ENCODE measurements at regions not wholly inside any gene's neighbourhood (a gene's known extent, or its start where the extent isn't known, plus 50 kb on each side); places are given as distances from the start of the nearest gene placed in this dataset.
"Not testable (repeated sequence)": the region's sequence is repeated elsewhere in the genome, so short reads cannot be mapped to it uniquely, and the experiment has no call there.

DNA sequence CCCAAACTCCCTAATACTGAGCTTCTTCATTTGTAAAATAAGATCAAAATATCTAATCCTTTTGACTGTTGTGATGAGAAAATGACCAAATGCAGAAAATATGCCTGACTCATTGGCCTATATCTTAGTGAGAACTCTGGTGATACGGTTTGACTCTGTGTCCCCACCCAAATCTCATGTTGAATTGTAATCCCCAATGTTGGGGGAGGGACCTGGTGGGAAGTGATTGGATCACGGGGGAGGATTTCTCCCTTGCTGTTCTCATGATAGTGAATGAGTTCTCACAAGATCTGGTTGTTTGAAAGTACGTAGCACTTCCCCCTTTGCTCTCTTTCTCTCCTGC is 131.4 kb downstream of the ASB7 start:
- Histone ChIP-seq H3K27ac (ENCODE audit: low read depth, low read length) (peak overlapping the region; percentile 51), H3K4me1 (ENCODE audit: control insufficient read depth in 3 of 3, insufficient read depth in 3 of 3, low read length in 3 of 3) (peaks cover 6 to 14% (median 6%) of the 10 kb centered on the region in 3 donors)
- H3K9ac ChIP-seq (ENCODE audit: low read depth in 1 of 3, low read length in 3 of 3); H3K36me3 ChIP-seq (ENCODE audit: control insufficient read depth in 3 of 3, insufficient read depth in 3 of 3, low read length in 3 of 3); H3K27me3 ChIP-seq (ENCODE audit: control insufficient read depth in 3 of 3, insufficient read depth in 3 of 3, low read length in 3 of 3); H3K4me3 ChIP-seq (ENCODE audit: low read length in 3 of 3); H3K9me3 ChIP-seq (ENCODE audit: control insufficient read depth in 3 of 3, low read length in 3 of 3): not testable (repeated sequence)

DNA sequence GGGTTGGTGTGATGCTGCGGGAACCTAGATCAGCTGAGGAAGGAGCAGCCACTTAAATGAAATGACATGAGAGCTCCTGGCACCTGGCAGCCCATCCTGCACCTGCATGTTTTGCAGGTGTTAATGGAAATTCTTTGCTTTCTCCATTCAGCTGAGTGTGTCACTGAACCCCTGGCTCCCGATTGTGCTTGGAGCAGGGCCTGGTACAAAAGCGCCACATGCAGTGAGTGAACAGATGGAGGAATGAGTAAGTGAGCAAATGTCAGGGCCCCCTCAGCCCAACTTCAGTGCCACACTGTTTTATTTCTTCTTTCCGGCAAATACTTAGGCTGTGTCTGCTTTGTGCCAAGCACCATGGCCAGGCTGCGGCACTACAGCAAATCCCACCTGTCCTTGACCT is 132.2 kb downstream of the ASB7 start:
- H3K27me3 ChIP-seq (ENCODE audit: control insufficient read depth in 3 of 3, insufficient read depth in 3 of 3, low read length in 3 of 3): no peaks in the 10 kb centered on the region
- peaks cover 6 to 14% (median 6%) of the 10 kb centered on the region in 3 donors for H3K4me1 ChIP-seq (ENCODE audit: control insufficient read depth in 3 of 3, insufficient read depth in 3 of 3, low read length in 3 of 3)
- no peaks in the 10 kb centered on the region for H3K9me3 ChIP-seq (ENCODE audit: control insufficient read depth in 3 of 3, low read length in 3 of 3)
- no peak overlapping the region for H3K4me3 ChIP-seq (ENCODE audit: low read length in 3 of 3)
- H3K27ac ChIP-seq (ENCODE audit: low read depth, low read length): no peak overlapping the region
- H3K9ac ChIP-seq (ENCODE audit: low read depth in 1 of 3, low read length in 3 of 3): no peak overlapping the region
- no peaks in the 10 kb centered on the region for H3K36me3 ChIP-seq (ENCODE audit: control insufficient read depth in 3 of 3, insufficient read depth in 3 of 3, low read length in 3 of 3)

DNA sequence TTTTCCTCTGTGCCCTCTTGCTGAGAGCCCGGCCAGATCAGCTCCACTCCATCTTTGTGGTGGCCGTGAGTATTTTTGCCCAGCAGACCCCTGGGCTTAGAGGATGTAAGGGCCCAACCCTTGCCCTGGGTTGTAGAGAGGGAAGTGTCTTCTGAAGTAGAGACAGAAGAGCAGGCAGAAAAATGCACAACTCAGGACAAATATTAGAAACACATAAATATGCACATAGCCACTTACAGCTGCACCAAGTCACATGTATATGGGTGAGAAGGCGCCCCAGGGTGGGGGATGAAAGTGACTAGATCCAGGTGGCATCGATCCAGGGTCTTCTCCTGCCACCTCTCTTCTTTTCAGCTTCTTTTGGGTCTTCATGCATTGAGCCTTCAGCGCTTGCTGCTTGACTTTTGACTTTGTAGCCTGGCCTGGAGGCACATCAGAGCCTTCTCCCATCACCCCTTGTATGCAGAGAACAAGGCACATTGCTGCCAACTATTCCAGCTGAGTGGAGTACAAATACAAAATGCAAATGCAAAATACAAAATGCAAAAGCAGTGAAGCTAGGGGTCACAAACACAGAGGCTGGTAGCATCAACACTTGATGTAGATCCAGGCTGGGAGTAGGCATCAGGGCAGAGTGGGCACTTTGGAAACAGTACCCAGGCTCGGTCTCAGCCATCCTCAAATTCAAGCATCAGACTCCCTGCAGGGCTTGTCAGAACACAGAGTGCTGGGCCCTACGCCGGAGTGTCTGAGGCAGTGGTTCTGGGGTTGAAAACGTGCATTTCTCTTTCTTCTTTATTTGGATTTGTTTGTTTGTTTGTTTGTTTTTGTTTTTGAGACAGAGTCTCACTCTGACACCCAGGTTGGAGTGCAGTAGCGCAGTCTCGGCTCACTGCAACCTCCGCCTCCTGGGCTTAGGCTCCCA is 133.0 kb downstream of the ASB7 start:
- Histone ChIP-seq H3K4me3 (ENCODE audit: low read length in 3 of 3) (no peak overlapping the region), H3K9me3 (ENCODE audit: control insufficient read depth in 3 of 3, low read length in 3 of 3) (no peaks in the 10 kb centered on the region), H3K27me3 (ENCODE audit: control insufficient read depth in 3 of 3, insufficient read depth in 3 of 3, low read length in 3 of 3) (no peaks in the 10 kb centered on the region), H3K4me1 (ENCODE audit: control insufficient read depth in 3 of 3, insufficient read depth in 3 of 3, low read length in 3 of 3) (peaks cover 6 to 14% (median 6%) of the 10 kb centered on the region in 3 donors), H3K9ac (ENCODE audit: low read depth in 1 of 3, low read length in 3 of 3) (no peak overlapping the region), H3K36me3 (ENCODE audit: control insufficient read depth in 3 of 3, insufficient read depth in 3 of 3, low read length in 3 of 3) (no peaks in the 10 kb centered on the region), H3K27ac (ENCODE audit: low read depth, low read length) (no peak overlapping the region)

DNA sequence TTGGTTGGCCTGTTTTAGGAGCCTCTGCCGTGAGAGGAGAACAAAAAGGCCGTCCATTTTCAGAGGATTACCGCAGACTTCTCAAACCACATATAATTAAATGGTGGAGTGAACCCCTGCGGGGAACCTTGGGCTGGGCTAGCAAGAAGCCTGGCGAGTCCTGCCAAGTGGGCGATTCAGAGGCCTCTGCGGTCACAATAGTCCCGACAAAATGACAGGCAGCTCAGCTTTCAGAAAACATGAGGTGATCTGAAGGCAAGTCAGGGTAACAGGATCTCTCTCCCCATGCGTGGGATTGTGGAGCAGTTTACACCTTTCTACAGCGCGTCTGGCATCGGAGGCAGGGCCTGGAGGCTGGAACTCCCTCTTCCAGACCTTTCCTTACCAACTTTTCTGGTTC is 134.8 kb downstream of the ASB7 start:
- Histone ChIP-seq H3K27ac (ENCODE audit: low read depth, low read length) (no peak overlapping the region), H3K4me1 (ENCODE audit: control insufficient read depth in 3 of 3, insufficient read depth in 3 of 3, low read length in 3 of 3) (peaks cover 6 to 13% (median 6%) of the 10 kb centered on the region in 3 donors), H3K36me3 (ENCODE audit: control insufficient read depth in 3 of 3, insufficient read depth in 3 of 3, low read length in 3 of 3) (no peaks in the 10 kb centered on the region), H3K9ac (ENCODE audit: low read depth in 1 of 3, low read length in 3 of 3) (no peak overlapping the region), H3K27me3 (ENCODE audit: control insufficient read depth in 3 of 3, insufficient read depth in 3 of 3, low read length in 3 of 3) (no peaks in the 10 kb centered on the region), H3K9me3 (ENCODE audit: control insufficient read depth in 3 of 3, low read length in 3 of 3) (no peaks in the 10 kb centered on the region), H3K4me3 (ENCODE audit: low read length in 3 of 3) (no peak overlapping the region)

DNA sequence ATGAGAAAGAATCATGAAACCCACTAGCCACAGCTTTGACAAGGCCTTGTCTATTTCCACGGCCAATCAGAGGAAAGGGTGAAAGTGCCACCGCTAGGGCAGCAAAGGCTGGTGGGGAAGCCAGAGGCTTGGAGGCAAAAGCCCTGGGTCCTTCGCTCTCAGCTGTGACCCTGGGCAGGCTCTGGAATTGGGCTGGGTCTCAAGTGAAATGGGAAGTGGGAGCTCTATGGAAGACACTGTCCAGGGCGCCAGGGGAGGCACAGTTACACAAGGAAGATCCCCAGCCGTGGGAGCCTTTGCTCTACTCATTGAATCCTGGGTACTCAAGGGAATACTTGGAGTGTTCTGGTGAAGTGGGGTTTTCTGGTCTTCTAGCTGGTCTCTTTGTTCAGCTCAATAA is 136.2 kb downstream of the ASB7 start:
- no peak overlapping the region for H3K27ac ChIP-seq (ENCODE audit: low read depth, low read length)
- H3K36me3 ChIP-seq (ENCODE audit: control insufficient read depth in 3 of 3, insufficient read depth in 3 of 3, low read length in 3 of 3): no peaks in the 10 kb centered on the region

DNA sequence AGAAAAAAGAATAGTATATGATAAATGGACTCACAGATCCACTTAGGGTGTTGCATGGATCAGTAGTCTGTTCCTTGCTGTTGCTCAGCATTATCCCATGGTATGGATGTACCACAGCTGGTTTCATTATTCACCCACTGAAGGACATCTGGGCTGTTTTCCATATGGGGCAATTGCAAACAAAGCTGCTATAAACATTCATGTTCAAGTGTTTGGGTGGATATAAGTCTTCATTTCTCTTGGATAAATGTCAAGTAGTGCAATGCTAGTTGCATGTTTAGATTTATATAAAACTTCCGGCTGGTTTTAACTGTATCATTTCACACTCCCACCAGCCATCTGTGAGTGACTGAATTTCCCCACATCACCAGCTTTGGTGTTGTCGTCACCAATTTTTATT is 137.7 kb downstream of the ASB7 start:
- H3K27ac ChIP-seq (ENCODE audit: low read depth, low read length): no peak overlapping the region
- H3K9ac ChIP-seq (ENCODE audit: low read depth in 1 of 3, low read length in 3 of 3): no peak overlapping the region
- no peaks in the 10 kb centered on the region for H3K4me1 ChIP-seq (ENCODE audit: control insufficient read depth in 3 of 3, insufficient read depth in 3 of 3, low read length in 3 of 3)
- no peaks in the 10 kb centered on the region for H3K9me3 ChIP-seq (ENCODE audit: control insufficient read depth in 3 of 3, low read length in 3 of 3)
- no peak overlapping the region for H3K4me3 ChIP-seq (ENCODE audit: low read length in 3 of 3)
- no peaks in the 10 kb centered on the region for H3K27me3 ChIP-seq (ENCODE audit: control insufficient read depth in 3 of 3, insufficient read depth in 3 of 3, low read length in 3 of 3)
- H3K36me3 ChIP-seq (ENCODE audit: control insufficient read depth in 3 of 3, insufficient read depth in 3 of 3, low read length in 3 of 3): no peaks in the 10 kb centered on the region

More for the DNA sequence above, 136.2 kb downstream of the ASB7 start:
- no peaks in the 10 kb centered on the region for H3K27me3 ChIP-seq (ENCODE audit: control insufficient read depth in 3 of 3, insufficient read depth in 3 of 3, low read length in 3 of 3)
- no peaks in the 10 kb centered on the region for H3K9me3 ChIP-seq (ENCODE audit: control insufficient read depth in 3 of 3, low read length in 3 of 3)
- H3K4me1 ChIP-seq (ENCODE audit: control insufficient read depth in 3 of 3, insufficient read depth in 3 of 3, low read length in 3 of 3): no peaks in the 10 kb centered on the region
- H3K9ac ChIP-seq (ENCODE audit: low read depth in 1 of 3, low read length in 3 of 3): no peak overlapping the region
- no peak overlapping the region for H3K4me3 ChIP-seq (ENCODE audit: low read length in 3 of 3)

DNA sequence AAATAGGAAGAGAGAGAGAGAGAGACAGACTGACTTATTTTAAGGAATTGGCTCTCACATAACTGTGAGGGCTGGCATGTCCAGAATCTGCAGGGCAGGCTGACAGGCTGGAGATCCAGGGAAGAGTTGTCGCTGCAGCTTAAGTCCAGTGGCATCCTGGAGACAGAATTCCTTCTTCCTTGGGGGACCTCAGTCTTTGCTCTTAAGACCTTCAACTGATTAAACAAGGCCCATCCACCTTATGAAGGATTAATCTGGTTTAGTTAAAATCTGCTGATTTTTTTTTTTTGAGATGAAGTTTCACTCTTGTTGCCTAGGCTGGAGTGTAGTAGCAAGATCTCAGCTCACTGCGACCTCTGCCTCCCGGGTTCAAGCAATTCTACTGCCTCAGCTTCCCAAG is 128.0 kb upstream of the ALDH1A3 start:
- Histone ChIP-seq H3K4me1 (ENCODE audit: control insufficient read depth in 3 of 3, insufficient read depth in 3 of 3, low read length in 3 of 3) (no peaks in the 10 kb centered on the region), H3K4me3 (ENCODE audit: low read length in 3 of 3) (no peak overlapping the region), H3K9me3 (ENCODE audit: control insufficient read depth in 3 of 3, low read length in 3 of 3) (peaks cover 0 to 3% (median 2%) of the 10 kb centered on the region in 3 donors), H3K27me3 (ENCODE audit: control insufficient read depth in 3 of 3, insufficient read depth in 3 of 3, low read length in 3 of 3) (no peaks in the 10 kb centered on the region), H3K9ac (ENCODE audit: low read depth in 1 of 3, low read length in 3 of 3) (no peak overlapping the region), H3K36me3 (ENCODE audit: control insufficient read depth in 3 of 3, insufficient read depth in 3 of 3, low read length in 3 of 3) (no peaks in the 10 kb centered on the region), H3K27ac (ENCODE audit: low read depth, low read length) (no peak overlapping the region)

DNA sequence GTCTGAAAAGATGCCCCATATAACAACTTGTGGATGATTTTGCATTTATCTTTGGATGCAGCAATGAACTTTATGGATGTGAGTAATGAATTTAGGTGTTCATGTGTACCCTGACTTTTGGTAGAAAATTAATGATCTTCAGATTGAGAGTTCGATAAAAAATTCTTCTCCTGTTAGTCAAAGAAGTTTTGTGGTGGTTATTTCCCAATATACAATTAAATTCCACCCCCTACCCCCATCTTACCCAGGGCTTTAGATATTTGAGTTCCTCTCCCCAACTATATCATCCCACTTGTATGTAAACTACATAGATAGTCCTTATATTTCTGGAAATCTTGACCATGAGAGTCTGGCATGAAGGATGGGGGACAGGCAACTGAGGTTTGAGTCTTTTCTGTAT is 126.1 kb upstream of the ALDH1A3 start:
- no peak overlapping the region for H3K27ac ChIP-seq (ENCODE audit: low read depth, low read length)
- H3K9ac ChIP-seq (ENCODE audit: low read depth in 1 of 3, low read length in 3 of 3): no peak overlapping the region
- H3K36me3 ChIP-seq (ENCODE audit: control insufficient read depth in 3 of 3, insufficient read depth in 3 of 3, low read length in 3 of 3): no peaks in the 10 kb centered on the region
- no peaks in the 10 kb centered on the region for H3K27me3 ChIP-seq (ENCODE audit: control insufficient read depth in 3 of 3, insufficient read depth in 3 of 3, low read length in 3 of 3)
- no peaks in the 10 kb centered on the region for H3K4me1 ChIP-seq (ENCODE audit: control insufficient read depth in 3 of 3, insufficient read depth in 3 of 3, low read length in 3 of 3)
- H3K9me3 ChIP-seq (ENCODE audit: control insufficient read depth in 3 of 3, low read length in 3 of 3): peaks cover 0 to 2% (median 0%) of the 10 kb centered on the region in 3 donors
- H3K4me3 ChIP-seq (ENCODE audit: low read length in 3 of 3): no peak overlapping the region

DNA sequence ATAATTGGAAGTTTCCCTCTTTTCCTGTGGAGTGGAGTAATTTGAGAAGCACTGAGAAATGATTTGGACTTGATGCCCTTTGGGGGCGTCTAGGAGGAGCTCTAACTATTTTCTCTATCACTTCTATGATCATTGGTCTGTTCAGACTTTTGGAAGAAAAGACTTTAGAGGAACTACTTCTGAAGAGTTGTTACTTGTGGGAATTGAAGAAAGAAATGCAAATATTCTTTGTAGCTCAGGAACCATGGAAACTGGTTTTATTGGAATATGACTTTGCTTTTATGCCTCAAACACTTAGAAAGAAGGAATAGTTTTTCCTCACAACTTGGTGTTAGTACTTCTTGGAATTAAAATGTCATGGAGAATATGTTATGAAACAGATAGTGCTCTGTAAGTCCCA is 122.0 kb upstream of the ALDH1A3 start:
- H3K9ac ChIP-seq (ENCODE audit: low read depth in 1 of 3, low read length in 3 of 3): no peak overlapping the region
- H3K4me3 ChIP-seq (ENCODE audit: low read length in 3 of 3): no peak overlapping the region
- H3K27ac ChIP-seq (ENCODE audit: low read depth, low read length): peak overlapping the region; percentile 31
- H3K36me3 ChIP-seq (ENCODE audit: control insufficient read depth in 3 of 3, insufficient read depth in 3 of 3, low read length in 3 of 3): no peaks in the 10 kb centered on the region
- H3K27me3 ChIP-seq (ENCODE audit: control insufficient read depth in 3 of 3, insufficient read depth in 3 of 3, low read length in 3 of 3): peaks cover 0 to 6% (median 6%) of the 10 kb centered on the region in 3 donors
- H3K4me1 ChIP-seq (ENCODE audit: control insufficient read depth in 3 of 3, insufficient read depth in 3 of 3, low read length in 3 of 3): peaks cover 0 to 9% (median 0%) of the 10 kb centered on the region in 3 donors
- no peaks in the 10 kb centered on the region for H3K9me3 ChIP-seq (ENCODE audit: control insufficient read depth in 3 of 3, low read length in 3 of 3)

DNA sequence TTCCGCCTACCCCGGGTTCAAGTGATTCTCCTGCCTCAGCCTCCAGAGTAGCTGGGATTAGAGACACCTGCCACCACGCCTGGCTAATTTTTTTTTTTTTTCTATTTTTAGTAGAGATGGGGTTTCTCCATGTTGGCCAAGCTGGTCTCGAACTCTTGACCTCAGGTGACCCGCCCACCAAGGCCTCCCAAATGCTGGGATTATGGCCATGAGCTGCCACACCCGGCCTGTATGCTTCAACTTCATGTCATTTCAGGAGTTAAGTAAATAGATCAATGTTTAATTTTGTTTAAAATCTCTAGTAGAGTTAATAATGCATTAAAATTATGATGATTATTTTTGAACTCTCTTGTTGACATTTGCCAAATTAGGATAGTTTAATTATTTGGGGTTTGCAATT is 121.1 kb upstream of the ALDH1A3 start:
- H3K9me3 ChIP-seq (ENCODE audit: control insufficient read depth in 3 of 3, low read length in 3 of 3): no peaks in the 10 kb centered on the region
- H3K4me1 ChIP-seq (ENCODE audit: control insufficient read depth in 3 of 3, insufficient read depth in 3 of 3, low read length in 3 of 3): peaks cover 0 to 9% (median 2%) of the 10 kb centered on the region in 3 donors
- no peaks in the 10 kb centered on the region for H3K36me3 ChIP-seq (ENCODE audit: control insufficient read depth in 3 of 3, insufficient read depth in 3 of 3, low read length in 3 of 3)
- H3K9ac ChIP-seq (ENCODE audit: low read depth in 1 of 3, low read length in 3 of 3): no peak overlapping the region
- H3K27ac ChIP-seq (ENCODE audit: low read depth, low read length): no peak overlapping the region
- peaks cover 0 to 6% (median 6%) of the 10 kb centered on the region in 3 donors for H3K27me3 ChIP-seq (ENCODE audit: control insufficient read depth in 3 of 3, insufficient read depth in 3 of 3, low read length in 3 of 3)
- no peak overlapping the region for H3K4me3 ChIP-seq (ENCODE audit: low read length in 3 of 3)
